Stimulated activated effector memory CD8-positive, alpha-beta T cell treated with anti-CD3 and anti-CD28 coated beads, Interleukin-12 subunit alpha, Interleukin-12 subunit beta, amount 100 ng/mL, for 72 hours (primary cell): ENCODE measurements at regions not wholly inside any gene's neighbourhood (a gene's known extent, or its start where the extent isn't known, plus 50 kb on each side); places are given as distances from the start of the nearest gene placed in this dataset.

Experiments
- ATAC-seq: fragments of 150-1000 bp; cut with Tn5 transposase; 2 replicates; pipeline ENCODE4 v1.10.0; 2021
- DNase-seq, 2 donors: peaks; one replicate each; pipeline ENCODE4 v3.0.0; 2021 to 2022; ENCODE audit warnings: low spot score in 2 of 2
- H3K27ac Mint-ChIP-seq: one replicate; pipeline ENCODE4 v1.8.0; 2022; ENCODE audit warnings: mild to moderate bottlenecking, mixed read lengths
- H3K36me3 Mint-ChIP-seq: one replicate; pipeline ENCODE4 v1.8.0; 2022; ENCODE audit warnings: mild to moderate bottlenecking, mixed read lengths
- H3K4me1 Mint-ChIP-seq: one replicate; pipeline ENCODE4 v1.8.0; 2022; ENCODE audit warnings: mixed read lengths
- H3K4me3 Mint-ChIP-seq: one replicate; pipeline ENCODE4 v1.8.0; 2022; ENCODE audit warnings: mild to moderate bottlenecking, mixed read lengths
- H3K9me3 Mint-ChIP-seq: one replicate; pipeline ENCODE4 v1.8.0; 2022; ENCODE audit warnings: mixed read lengths

- Mint-ChIP-seq H3K27ac (no peak overlapping the region), H3K4me1 (no peaks in the 10 kb centered on the region), H3K4me3 (no peak overlapping the region), H3K9me3 (peaks cover 5% of the 10 kb centered on the region), H3K36me3 (no peaks in the 10 kb centered on the region)
- no peak for ATAC-seq
- no peak for DNase-seq
Observed at GRCh38 chr4:83704786-83705185, 168.9 kb downstream of the GPAT3 start.

GRCh38 chr4:83703752-83704151 is 167.8 kb downstream of the GPAT3 start:
- H3K4me3 Mint-ChIP-seq, result no peak overlapping the region
- peaks cover 5% of the 10 kb centered on the region for H3K9me3 Mint-ChIP-seq
- ATAC-seq, result no peak

GRCh38 chr4:83701041-83701440 is 165.1 kb downstream of the GPAT3 start:
- Mint-ChIP-seq H3K4me3 (no peak overlapping the region), H3K9me3 (peaks cover 5% of the 10 kb centered on the region), H3K36me3 (no peaks in the 10 kb centered on the region), H3K4me1 (no peaks in the 10 kb centered on the region), H3K27ac (no peak overlapping the region)
- ATAC-seq (no peak), DNase-seq (no peak)

More at GRCh38 chr4:83703752-83704151, 167.8 kb downstream of the GPAT3 start:
- DNase-seq, result no peak
- Mint-ChIP-seq H3K27ac (no peak overlapping the region), H3K36me3 (no peaks in the 10 kb centered on the region), H3K4me1 (no peaks in the 10 kb centered on the region)

- no peaks in the 10 kb centered on the region for H3K36me3 Mint-ChIP-seq
- no peak overlapping the region for H3K27ac Mint-ChIP-seq
- no peak overlapping the region for H3K4me3 Mint-ChIP-seq
- no peaks in the 10 kb centered on the region for H3K4me1 Mint-ChIP-seq
- no peak for DNase-seq
- ATAC-seq, result no peak
- H3K9me3 Mint-ChIP-seq, result peaks cover 5% of the 10 kb centered on the region
Observed at GRCh38 chr4:83699358-83699757, 163.4 kb downstream of the GPAT3 start.

- no peak overlapping the region for H3K4me3 Mint-ChIP-seq
Observed at GRCh38 chr4:83692028-83692427, 156.1 kb downstream of the GPAT3 start.

GRCh38 chr4:83686166-83686565 is 150.3 kb downstream of the GPAT3 start:
- Mint-ChIP-seq H3K36me3 (no peaks in the 10 kb centered on the region), H3K27ac (no peak overlapping the region), H3K9me3 (no peaks in the 10 kb centered on the region), H3K4me1 (no peaks in the 10 kb centered on the region), H3K4me3 (no peak overlapping the region)
- DNase-seq (no peak), ATAC-seq (no peak)

More at GRCh38 chr4:83692028-83692427, 156.1 kb downstream of the GPAT3 start:
- DNase-seq (no peak), ATAC-seq (peak; percentile 44)
- Mint-ChIP-seq H3K4me1 (no peaks in the 10 kb centered on the region), H3K27ac (no peak overlapping the region), H3K9me3 (no peaks in the 10 kb centered on the region), H3K36me3 (no peaks in the 10 kb centered on the region)

GRCh38 chr4:83679692-83680091 is 143.8 kb downstream of the GPAT3 start:
- ATAC-seq, result no peak
- H3K4me3 Mint-ChIP-seq, result no peak overlapping the region
- DNase-seq, result no peak
- no peak overlapping the region for H3K27ac Mint-ChIP-seq
- H3K4me1 Mint-ChIP-seq, result no peaks in the 10 kb centered on the region
- H3K36me3 Mint-ChIP-seq, result no peaks in the 10 kb centered on the region
- H3K9me3 Mint-ChIP-seq, result no peaks in the 10 kb centered on the region

GRCh38 chr4:83679254-83679653 is 143.3 kb downstream of the GPAT3 start:
- no peaks in the 10 kb centered on the region for H3K4me1 Mint-ChIP-seq
- DNase-seq, result no peak

GRCh38 chr4:83677656-83678055 is 141.7 kb downstream of the GPAT3 start:
- DNase-seq, result no peak
- Mint-ChIP-seq H3K27ac (no peak overlapping the region), H3K36me3 (no peaks in the 10 kb centered on the region), H3K4me3 (no peak overlapping the region), H3K9me3 (no peaks in the 10 kb centered on the region), H3K4me1 (no peaks in the 10 kb centered on the region)
- no peak for ATAC-seq

More at GRCh38 chr4:83679254-83679653, 143.3 kb downstream of the GPAT3 start:
- no peak overlapping the region for H3K4me3 Mint-ChIP-seq
- H3K9me3 Mint-ChIP-seq, result no peaks in the 10 kb centered on the region
- no peak for ATAC-seq
- no peak overlapping the region for H3K27ac Mint-ChIP-seq
- no peaks in the 10 kb centered on the region for H3K36me3 Mint-ChIP-seq

- no peak overlapping the region for H3K27ac Mint-ChIP-seq
- H3K4me1 Mint-ChIP-seq, result no peaks in the 10 kb centered on the region
- DNase-seq (no peak), ATAC-seq (no peak)
- no peaks in the 10 kb centered on the region for H3K9me3 Mint-ChIP-seq
- H3K36me3 Mint-ChIP-seq, result no peaks in the 10 kb centered on the region
- H3K4me3 Mint-ChIP-seq, result no peak overlapping the region
Observed at GRCh38 chr4:83664741-83665140, 128.8 kb downstream of the GPAT3 start.

GRCh38 chr4:83664071-83664470 is 128.2 kb downstream of the GPAT3 start:
- H3K36me3 Mint-ChIP-seq, result no peaks in the 10 kb centered on the region
- H3K27ac Mint-ChIP-seq, result no peak overlapping the region
- DNase-seq, result no peak
- no peak for ATAC-seq
- no peaks in the 10 kb centered on the region for H3K4me1 Mint-ChIP-seq
- no peaks in the 10 kb centered on the region for H3K9me3 Mint-ChIP-seq
- H3K4me3 Mint-ChIP-seq, result no peak overlapping the region

GRCh38 chr4:83662204-83662603 is 126.3 kb downstream of the GPAT3 start:
- Mint-ChIP-seq H3K4me3 (no peak overlapping the region), H3K9me3 (no peaks in the 10 kb centered on the region), H3K36me3 (no peaks in the 10 kb centered on the region), H3K27ac (no peak overlapping the region), H3K4me1 (no peaks in the 10 kb centered on the region)
- DNase-seq, result no peak
- ATAC-seq, result no peak

GRCh38 chr4:83661359-83661758 is 125.5 kb downstream of the GPAT3 start:
- H3K36me3 Mint-ChIP-seq, result no peaks in the 10 kb centered on the region
- no peak overlapping the region for H3K4me3 Mint-ChIP-seq
- H3K27ac Mint-ChIP-seq, result no peak overlapping the region
- no peaks in the 10 kb centered on the region for H3K9me3 Mint-ChIP-seq
- DNase-seq, result no peak
- ATAC-seq, result no peak
- no peaks in the 10 kb centered on the region for H3K4me1 Mint-ChIP-seq

- ATAC-seq, result no peak
- no peak for DNase-seq
Observed at GRCh38 chr4:83660578-83660977, 124.7 kb downstream of the GPAT3 start.

GRCh38 chr4:83658806-83659205 is 122.9 kb downstream of the GPAT3 start:
- DNase-seq (no peak), ATAC-seq (no peak)
- no peaks in the 10 kb centered on the region for H3K9me3 Mint-ChIP-seq
- no peak overlapping the region for H3K4me3 Mint-ChIP-seq
- no peaks in the 10 kb centered on the region for H3K36me3 Mint-ChIP-seq
- H3K4me1 Mint-ChIP-seq, result no peaks in the 10 kb centered on the region
- no peak overlapping the region for H3K27ac Mint-ChIP-seq

More at GRCh38 chr4:83660578-83660977, 124.7 kb downstream of the GPAT3 start:
- no peak overlapping the region for H3K4me3 Mint-ChIP-seq
- H3K36me3 Mint-ChIP-seq, result no peaks in the 10 kb centered on the region
- H3K27ac Mint-ChIP-seq, result no peak overlapping the region
- H3K4me1 Mint-ChIP-seq, result no peaks in the 10 kb centered on the region
- H3K9me3 Mint-ChIP-seq, result no peaks in the 10 kb centered on the region

GRCh38 chr4:83657336-83657735 is 121.4 kb downstream of the GPAT3 start:
- Mint-ChIP-seq H3K4me3 (no peak overlapping the region), H3K4me1 (no peaks in the 10 kb centered on the region), H3K36me3 (no peaks in the 10 kb centered on the region), H3K27ac (no peak overlapping the region), H3K9me3 (no peaks in the 10 kb centered on the region)
- ATAC-seq (no peak), DNase-seq (no peak)
